Vagina (tissue), 2 donors: ENCODE measurements at regions not wholly inside any gene's neighbourhood (a gene's known extent, or its start where the extent isn't known, plus 50 kb on each side); places are given as distances from the start of the nearest gene placed in this dataset.

Experiments
- CTCF ChIP-seq, 3 experiments: fragments of 450-650 bp in 2 of 3; fragments of 200-600 bp in 1 of 3; sonication (generic) in 1 of 3; IDR thresholded peaks; one replicate each; pipeline ENCODE4 v1.5.1; 2017 to 2019; ENCODE audit warnings: antibody characterized with exemption in 3 of 3, mild to moderate bottlenecking in 2 of 3, moderate library complexity in 2 of 3
- POLR2A ChIP-seq, 2 donors: fragments of 450-650 bp; IDR thresholded peaks; one replicate each; pipeline ENCODE4 v1.6.1; 2017; ENCODE audit warnings: antibody characterized with exemption in 2 of 2, mild to moderate bottlenecking in 2 of 2, moderate library complexity in 2 of 2

GRCh38 chr1:70842562-70842961 is 205.1 kb downstream of the PTGER3 start:
- TF ChIP-seq CTCF (IDR thresholded peaks at IDR 0.05): no peak
- TF ChIP-seq POLR2A (IDR thresholded peaks at IDR 0.05): no peak
